ENCODE measurements at regions not wholly inside any gene's neighbourhood (a gene's known extent, or its start where the extent isn't known, plus 50 kb on each side); places are given as distances from the start of the nearest gene placed in this dataset.

GRCh38 chr4:24742773-24743172, 52.6 kb upstream of the SOD3 start:
- TF ChIP-seq CTCF (conservative IDR thresholded peaks at IDR 0.05 in 1 of 2, IDR thresholded peaks at IDR 0.05 in 1 of 2; ENCODE audit: low read depth in 1 of 2, low read length in 2 of 2) = no peak
- TF ChIP-seq EZH2 (IDR thresholded peaks at IDR 0.05; ENCODE audit: low read length, missing control alignments) = no peak
